DOHH2 (cell line): ENCODE measurements at regions not wholly inside any gene's neighbourhood (a gene's known extent, or its start where the extent isn't known, plus 50 kb on each side); places are given as distances from the start of the nearest gene placed in this dataset.

Experiments used
- H3F3A ChIP-seq: fragments of 200-600 bp; sonication (generic), shearing (Covaris generic); 2 replicates; pipeline ENCODE4 v1.6.0; 2016; ENCODE audit warnings: antibody characterized with exemption, mild to moderate bottlenecking; ENCODE audit not compliant: control insufficient read depth, insufficient read depth
- H3K27ac ChIP-seq: fragments of 200-600 bp; sonication (generic); 2 replicates; pipeline ENCODE4 v1.5.1; 2014; ENCODE audit warnings: low read depth, mild to moderate bottlenecking, low read length, moderate library complexity
- H3K27me3 ChIP-seq: fragments of 200-600 bp; sonication (generic); 2 replicates; pipeline ENCODE4 v1.6.1; 2014; ENCODE audit warnings: mild to moderate bottlenecking, low read length, mixed read lengths; ENCODE audit not compliant: control insufficient read depth
- H3K36me3 ChIP-seq: fragments of 200-600 bp; sonication (generic); 2 replicates; pipeline ENCODE4 v1.6.1; 2014; ENCODE audit warnings: mild to moderate bottlenecking, low read length, moderate library complexity, mixed read lengths; ENCODE audit not compliant: control insufficient read depth
- H3K4me1 ChIP-seq: fragments of 200-600 bp; sonication (generic); 2 replicates; pipeline ENCODE4 v1.6.1; 2014; ENCODE audit warnings: mild to moderate bottlenecking, low read length, mixed read lengths; ENCODE audit not compliant: control insufficient read depth
- H3K4me2 ChIP-seq: fragments of 200-600 bp; sonication (generic); 2 replicates; pipeline ENCODE4 v1.6.0; 2014; ENCODE audit warnings: mild to moderate bottlenecking, low read length, moderate library complexity
- H3K4me3 ChIP-seq: fragments of 200-600 bp; sonication (generic); 2 replicates; pipeline ENCODE4 v1.5.1; 2014; ENCODE audit warnings: mild to moderate bottlenecking, low read length, mixed read lengths
- H3K79me2 ChIP-seq: fragments of 200-600 bp; sonication (generic); 2 replicates; pipeline ENCODE4 v1.6.1; 2014; ENCODE audit warnings: mild to moderate bottlenecking, low read length, mixed read lengths; ENCODE audit not compliant: control insufficient read depth
- H3K9me2 ChIP-seq: fragments of 200-600 bp; sonication (generic); replicated peaks from 2 replicates; pipeline ENCODE4 v1.6.1; 2014; ENCODE audit warnings: mild to moderate bottlenecking, low read length, mixed read lengths; ENCODE audit not compliant: control insufficient read depth
- H3K9me3 ChIP-seq: fragments of 200-600 bp; sonication (generic); 2 replicates; pipeline ENCODE4 v1.6.1; 2014; ENCODE audit warnings: antibody characterized with exemption, low read length, mixed read lengths; ENCODE audit not compliant: control insufficient read depth, insufficient read depth
- H4K20me1 ChIP-seq: fragments of 200-600 bp; sonication (generic); 2 replicates; pipeline ENCODE4 v1.6.0; 2014; ENCODE audit warnings: low read depth, mild to moderate bottlenecking, antibody characterized with exemption, low read length, moderate library complexity; ENCODE audit not compliant: control insufficient read depth, insufficient read depth
- CTCF ChIP-seq: fragments of 200-600 bp; sonication (generic); IDR thresholded peaks from one replicate; pipeline ENCODE4 v1.5.1; 2014; ENCODE audit warnings: antibody characterized with exemption, mild to moderate bottlenecking, low read depth, low read length; ENCODE audit not compliant: poor library complexity, severe bottlenecking
- EZH2phosphoT487 ChIP-seq: fragments of 200-600 bp; sonication (generic); IDR thresholded peaks from 2 replicates; pipeline ENCODE4 v1.6.1; 2017; ENCODE audit warnings: borderline replicate concordance, mild to moderate bottlenecking, antibody characterized with exemption, low read length, moderate library complexity, mixed read lengths

DNA sequence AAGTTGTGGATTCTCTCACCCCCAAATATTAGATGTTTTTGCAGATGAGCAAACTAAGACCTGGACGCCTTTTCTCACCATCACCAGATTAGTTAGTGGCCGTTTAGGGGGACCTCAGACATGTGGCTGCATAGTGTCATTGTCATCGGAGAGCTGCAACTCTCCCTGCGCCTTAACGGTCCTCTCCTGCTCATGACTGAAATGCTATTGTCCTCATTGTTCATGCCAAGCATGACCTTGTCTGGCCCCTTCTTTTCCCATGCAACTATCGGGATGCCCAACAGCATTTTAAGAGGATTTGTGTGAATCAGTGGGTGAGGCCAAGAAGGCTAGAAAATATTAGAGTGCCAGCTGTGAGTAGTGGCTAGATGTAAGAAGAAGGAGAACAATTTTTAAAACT lies 174.2 kb downstream of the SOCS6 start:
- H3K36me3 ChIP-seq, result no peaks in the 10 kb centered on the region
- no peaks in the 10 kb centered on the region for H3F3A ChIP-seq
- no peaks in the 10 kb centered on the region for H3K79me2 ChIP-seq
- no peaks in the 10 kb centered on the region for H3K27me3 ChIP-seq
- H4K20me1 ChIP-seq, result no peaks in the 10 kb centered on the region
- H3K9me2 ChIP-seq, result no peaks in the 10 kb centered on the region
- H3K9me3 ChIP-seq, result no peaks in the 10 kb centered on the region
- H3K4me1 ChIP-seq, result no peaks in the 10 kb centered on the region
- TF ChIP-seq CTCF, result no peak
- TF ChIP-seq EZH2phosphoT487, result no peak
- no peak overlapping the region for H3K27ac ChIP-seq
- H3K4me3 ChIP-seq, result no peak overlapping the region
- no peak overlapping the region for H3K4me2 ChIP-seq

GRCh38 chr18:70462078-70462439 lies 173.2 kb downstream of the SOCS6 start:
- no peak overlapping the region for H3K27ac ChIP-seq
- H3K36me3 ChIP-seq, result no peaks in the 10 kb centered on the region
- no peaks in the 10 kb centered on the region for H3K27me3 ChIP-seq
- no peaks in the 10 kb centered on the region for H4K20me1 ChIP-seq
- H3K9me3 ChIP-seq, result no peaks in the 10 kb centered on the region
- H3K4me2 ChIP-seq, result no peak overlapping the region
- no peak for TF ChIP-seq CTCF
- no peak for TF ChIP-seq EZH2phosphoT487
- no peaks in the 10 kb centered on the region for H3K79me2 ChIP-seq
- H3K4me3 ChIP-seq, result no peak overlapping the region
- H3K9me2 ChIP-seq, result no peaks in the 10 kb centered on the region
- H3K4me1 ChIP-seq, result no peaks in the 10 kb centered on the region
- no peaks in the 10 kb centered on the region for H3F3A ChIP-seq

- no peaks in the 10 kb centered on the region for H3K9me2 ChIP-seq
- H3K4me3 ChIP-seq, result no peak overlapping the region
Measured at GRCh38 chr18:70461323-70462077, 172.7 kb downstream of the SOCS6 start.

More at GRCh38 chr18:70461323-70462077, 172.7 kb downstream of the SOCS6 start:
- H3K4me1 ChIP-seq, result no peaks in the 10 kb centered on the region
- no peaks in the 10 kb centered on the region for H4K20me1 ChIP-seq
- H3K4me2 ChIP-seq, result no peak overlapping the region
- no peaks in the 10 kb centered on the region for H3K9me3 ChIP-seq
- H3K27ac ChIP-seq, result no peak overlapping the region
- no peaks in the 10 kb centered on the region for H3K27me3 ChIP-seq
- H3K36me3 ChIP-seq, result no peaks in the 10 kb centered on the region
- TF ChIP-seq CTCF, result no peak
- TF ChIP-seq EZH2phosphoT487, result no peak
- H3K79me2 ChIP-seq, result no peaks in the 10 kb centered on the region
- H3F3A ChIP-seq, result no peaks in the 10 kb centered on the region
